K562 (cell line): ENCODE measurements at regions not wholly inside any gene's neighbourhood (a gene's known extent, or its start where the extent isn't known, plus 50 kb on each side); places are given as distances from the start of the nearest gene placed in this dataset.

Source experiments
- ATAC-seq: fragments of 200-7000 bp; cut with Tn5 transposase; 3 replicates; pipeline ENCODE4 v1.9.1; 2020; ENCODE audit warnings: moderate library complexity
- BruUV-seq: library from RNA; stranded (reverse); fragments of 400-500 nt; replicated peaks from 2 replicates; lab custom pipeline; 2021; lab: Mats Ljungman, UMichigan
- CTCF ChIA-PET: fragments of 300-600 bp; formaldehyde crosslinking; extraction: SDS; loops from one replicate; lab custom pipeline; 2021; ENCODE audit warnings: low intra/inter-chr PET ratio; lab: Yijun Ruan, JAX
- POLR2A ChIA-PET: fragments of 300-600, 350-650 bp; sonication (Branson Sonifier 250); formaldehyde crosslinking; extraction: SDS; loops from one replicate; lab custom pipeline; 2021; ENCODE audit warnings: antibody characterized with exemption, inconsistent platforms; lab: Yijun Ruan, JAX
- DNase-seq, 4 experiments: peaks; one replicate each; pipeline versions ENCODE4 v3.0.0 to v3.0.0-alpha.2; 2011 to 2018; ENCODE audit warnings: low spot score in 3 of 4, mixed read lengths in 3 of 4; ENCODE audit errors: extremely low read depth in 1 of 4
- FAIRE-seq: peaks from 2 replicates; lab custom pipeline; 2011; peaks lifted over from hg19 to GRCh38; lab: Jason Lieb, UNC
- H2AFZ ChIP-seq: 2 replicates; pipeline ENCODE4 v1.6.0; 2011; ENCODE audit warnings: low read depth, low read length, control low read depth, inconsistent platforms
- H3K27ac ChIP-seq: fragments of 200-600 bp; 3 replicates; pipeline ENCODE4 v1.8.0; 2011; ENCODE audit warnings: low read depth, mild to moderate bottlenecking, control low read depth, inconsistent platforms, low read length, moderate library complexity, mixed read lengths; ENCODE audit errors: extremely low read depth
- H3K27me3 ChIP-seq, 2 experiments: fragments of 300-600 bp in 1 of 2; 2 replicates in 1 of 2; 3 replicates in 1 of 2; pipeline versions ENCODE4 v1.6.0 to v1.8.0; 2011; ENCODE audit warnings: inconsistent platforms in 2 of 2, low read length in 2 of 2, mild to moderate bottlenecking in 1 of 2, mixed read lengths in 1 of 2, moderate library complexity in 1 of 2; ENCODE audit not compliant: control insufficient read depth in 2 of 2, insufficient read depth in 2 of 2
- H3K36me3 ChIP-seq: fragments of 300-600 bp; 3 replicates; pipeline ENCODE4 v1.8.0; 2011; ENCODE audit warnings: mild to moderate bottlenecking, low read length, inconsistent platforms; ENCODE audit not compliant: control insufficient read depth, insufficient read depth
- H3K4me1 ChIP-seq, 2 experiments: fragments of 200-600 bp in 1 of 2; replicated peaks in 1 of 2; 2 replicates in 1 of 2; 3 replicates in 1 of 2; pipeline versions ENCODE4 v1.5.1 to v1.8.0; 2011; ENCODE audit warnings: inconsistent platforms in 2 of 2, low read length in 2 of 2, mild to moderate bottlenecking in 1 of 2, mixed read lengths in 1 of 2, moderate library complexity in 1 of 2; ENCODE audit not compliant: control insufficient read depth in 2 of 2, insufficient read depth in 2 of 2
- H3K4me2 ChIP-seq: 2 replicates; pipeline ENCODE4 v1.6.1; 2011; ENCODE audit warnings: low read length, control low read depth, inconsistent platforms, mixed read lengths; ENCODE audit not compliant: insufficient read depth
- H3K4me3 ChIP-seq: fragments of 200-600 bp; sonication (generic), shearing (Covaris generic); 2 replicates; pipeline ENCODE4 v1.5.1; 2016; ENCODE audit warnings: control low read depth, inconsistent platforms
- H3K79me2 ChIP-seq: fragments of 200-600 bp; 3 replicates; pipeline ENCODE4 v1.8.0; 2011; ENCODE audit warnings: low read length, inconsistent platforms; ENCODE audit not compliant: control insufficient read depth, insufficient read depth
- H3K9ac ChIP-seq, 2 experiments: 2 replicates each; pipeline versions ENCODE4 v1.6.0 to v1.6.1; 2011; ENCODE audit warnings: low read depth in 2 of 2, low read length in 2 of 2, control low read depth in 1 of 2, inconsistent platforms in 1 of 2, mild to moderate bottlenecking in 1 of 2, mixed read lengths in 1 of 2; ENCODE audit not compliant: insufficient read depth in 1 of 2
- H3K9me1 ChIP-seq: one replicate; pipeline ENCODE4 v1.6.0; 2011; ENCODE audit warnings: inconsistent platforms, mild to moderate bottlenecking, low read length, moderate library complexity; ENCODE audit not compliant: control insufficient read depth, insufficient read depth
- H3K9me3 ChIP-seq: replicated peaks from 2 replicates; pipeline ENCODE4 v1.5.1; 2011; ENCODE audit warnings: low read depth, low read length, inconsistent platforms; ENCODE audit not compliant: control insufficient read depth, insufficient read depth
- H4K20me1 ChIP-seq: replicated peaks from 2 replicates; pipeline ENCODE4 v1.6.1; 2011; ENCODE audit warnings: low read length, inconsistent platforms, mixed read lengths; ENCODE audit not compliant: control insufficient read depth, insufficient read depth
- ARNT ChIP-seq, 2 experiments: fragments of 450-650 bp; IDR thresholded peaks; 2 replicates each; pipeline ENCODE4 v1.6.1; 2016; ENCODE audit warnings: mild to moderate bottlenecking in 1 of 2
- CHAMP1 ChIP-seq: fragments of 450-650 bp; IDR thresholded peaks from 2 replicates; pipeline ENCODE4 v1.6.1; 2016; ENCODE audit warnings: mild to moderate bottlenecking
- HDGF ChIP-seq: fragments of 450-650 bp; IDR thresholded peaks from 2 replicates; pipeline ENCODE4 v1.6.1; 2016
- KLF16 ChIP-seq: IDR thresholded peaks from 2 replicates; pipeline ENCODE4 v1.6.1; 2016; ENCODE audit warnings: antibody characterized with exemption
- MITF ChIP-seq: IDR thresholded peaks from 2 replicates; pipeline ENCODE4 v1.6.1; 2014; ENCODE audit warnings: antibody characterized with exemption
- NFATC3 ChIP-seq: fragments of 450-650 bp; IDR thresholded peaks from 2 replicates; pipeline ENCODE4 v1.6.1; 2017; ENCODE audit warnings: mild to moderate bottlenecking
- NR2F6 ChIP-seq: fragments of 450-650 bp; formaldehyde crosslinking; IDR thresholded peaks from 2 replicates; pipeline ENCODE4 v1.4.0; 2020; ENCODE audit warnings: mild to moderate bottlenecking
- PHF8 ChIP-seq: fragments of 200-600 bp; sonication (generic); IDR thresholded peaks from 2 replicates; pipeline ENCODE4 v1.6.1; 2012; ENCODE audit warnings: mixed run types, mild to moderate bottlenecking, inconsistent platforms, low read length, moderate library complexity, borderline replicate concordance
- PML ChIP-seq: IDR thresholded peaks from 2 replicates; pipeline ENCODE4 v1.6.1; 2012; ENCODE audit warnings: low read length, inconsistent platforms
- PPARD ChIP-seq: fragments of 250-450 bp; sonication (Bioruptor Pico); IDR thresholded peaks from 2 replicates; pipeline ENCODE4 v1.8.0; 2022; ENCODE audit warnings: inconsistent platforms, mild to moderate bottlenecking, moderate library complexity
- SNAPC5 ChIP-seq: fragments of 250-450 bp; sonication (Bioruptor Pico); IDR thresholded peaks from 2 replicates; pipeline ENCODE4 v1.8.0; 2021; ENCODE audit warnings: moderate library complexity, mild to moderate bottlenecking, inconsistent platforms
- TCF7 ChIP-seq: sonication (generic); IDR thresholded peaks from 2 replicates; pipeline ENCODE4 v1.6.1; 2016; ENCODE audit warnings: antibody characterized with exemption, borderline replicate concordance
- THRAP3 ChIP-seq: fragments of 450-650 bp; IDR thresholded peaks from 2 replicates; pipeline ENCODE4 v1.6.1; 2016; ENCODE audit warnings: mild to moderate bottlenecking, inconsistent platforms, borderline replicate concordance
- ZNF217 ChIP-seq: sonication (generic); formaldehyde crosslinking; IDR thresholded peaks from 2 replicates; pipeline ENCODE4 v1.8.0; 2022; ENCODE audit warnings: mild to moderate bottlenecking, missing genetic modification reagents
- ZNF695 ChIP-seq: fragments of 450-650 bp; formaldehyde crosslinking; IDR thresholded peaks from 2 replicates; pipeline ENCODE4 v1.4.0; 2020; ENCODE audit warnings: mild to moderate bottlenecking, moderate library complexity
- ZNF717 ChIP-seq: fragments of 250-450 bp; sonication (Bioruptor Pico); IDR thresholded peaks from 2 replicates; pipeline ENCODE4 v1.5.0; 2021
- ZSCAN29 ChIP-seq: fragments of 450-650 bp; IDR thresholded peaks from 2 replicates; pipeline ENCODE4 v1.6.1; 2017
- WGBS: fragments of 100-300 bp; shearing (Covaris generic); methylation state at CpG from one replicate; pipeline ENCODE4 v1.1.6; 2016; ENCODE audit warnings: low coverage, mixed read lengths; ENCODE audit not compliant: insufficient coverage; ENCODE audit errors: missing lambda C conversion rate; 5-methylcytosine and 5-hydroxymethylcytosine counted together
- in situ Hi-C: fragments of 300-500 bp; cut with MboI; formaldehyde crosslinking; loops from 4 replicates; pipeline ENCODE4 v1.15.0; 2018; ENCODE audit warnings: inconsistent platforms, mixed read lengths
- intact Hi-C: fragments of 100-400 bp; cut with micrococcal nuclease; formaldehyde crosslinking; loops from 2 replicates; pipeline ENCODE4 v1.14.2; 2022

- no TSS peak for BruUV-seq
- TF ChIP-seq PHF8, result no peak
- no peak for TF ChIP-seq PPARD (CRISPR knock-in tag)
- no peak for TF ChIP-seq TCF7
- TF ChIP-seq ARNT (IDR thresholded peaks at IDR 0.05), result no peak
- TF ChIP-seq MITF, result no peak
- TF ChIP-seq NFATC3, result no peak
- no peak for TF ChIP-seq SNAPC5 (CRISPR knock-in tag)
- no peak for TF ChIP-seq ZSCAN29
- TF ChIP-seq KLF16, result no peak
- TF ChIP-seq PML, result no peak
- TF ChIP-seq ZNF217 (CRISPR knock-in tag), result no peak
- TF ChIP-seq ZNF717, result no peak
- TF ChIP-seq ZNF695 (CRISPR knock-in tag), result no peak
- TF ChIP-seq CHAMP1, result no peak
- TF ChIP-seq NR2F6, result no peak
- no peak for TF ChIP-seq HDGF
- TF ChIP-seq THRAP3, result no peak
Measured at GRCh38 chr2:16005816-16006536, 65.6 kb downstream of the MYCN start.

More at GRCh38 chr2:16005816-16006536, 65.6 kb downstream of the MYCN start:
- H4K20me1 ChIP-seq, result no peaks in the 10 kb centered on the region
- H3K9me3 ChIP-seq, result no peaks in the 10 kb centered on the region
- no peaks in the 10 kb centered on the region for H3K9me1 ChIP-seq
- no peak overlapping the region for H3K4me2 ChIP-seq
- ATAC-seq, result no peak
- no peak overlapping the region for H3K27ac ChIP-seq
- ChIA-PET CTCF (no interaction called here), POLR2A (interaction anchor here (1.0 kb wide), 1 partner anchor 7 kb away, joined by 3 read pairs; no protein-coding TSS in a partner anchor)
- FAIRE-seq, result no peak
- no peak overlapping the region for H3K9ac ChIP-seq
- 0% methylated on average over 6 of the region's 6 CpGs for WGBS
- intact Hi-C loops (no loop called here), in situ Hi-C loops (no loop called here)
- no peak for DNase-seq
- H3K4me1 ChIP-seq, result no peaks in the 10 kb centered on the region
- H2AFZ ChIP-seq, result no peak overlapping the region
- H3K4me3 ChIP-seq, result no peak overlapping the region
- H3K79me2 ChIP-seq, result no peaks in the 10 kb centered on the region
- H3K27me3 ChIP-seq, result no peaks in the 10 kb centered on the region; a peak in 3 of 5 replicates
- no peaks in the 10 kb centered on the region for H3K36me3 ChIP-seq
